Thyroid gland (tissue), 4 donors: ENCODE measurements at regions not wholly inside any gene's neighbourhood (a gene's known extent, or its start where the extent isn't known, plus 50 kb on each side); places are given as distances from the start of the nearest gene placed in this dataset.

Experiments
- CTCF ChIP-seq, 6 experiments: fragments of 200-600 bp in 3 of 6; fragments of 450-650 bp in 3 of 6; sonication (generic) in 3 of 6; IDR thresholded peaks; one replicate each; pipeline ENCODE4 v1.5.1; 2016 to 2019; ENCODE audit warnings: antibody characterized with exemption in 6 of 6, mild to moderate bottlenecking in 2 of 6, inconsistent platforms in 1 of 6, moderate library complexity in 1 of 6
- POLR2A ChIP-seq, 2 donors: fragments of 450-650 bp; IDR thresholded peaks; one replicate each; pipeline ENCODE4 v1.6.1; 2017; ENCODE audit warnings: antibody characterized with exemption in 2 of 2, mild to moderate bottlenecking in 2 of 2, moderate library complexity in 1 of 2

GRCh38 chr20:17810062-17810631 lies 110.4 kb downstream of the BANF2 start:
- TF ChIP-seq POLR2A (IDR thresholded peaks at IDR 0.05): no peak
- TF ChIP-seq CTCF (IDR thresholded peaks at IDR 0.05): no peak
